ENCODE measurements at regions not wholly inside any gene's neighbourhood (a gene's known extent, or its start where the extent isn't known, plus 50 kb on each side); places are given as distances from the start of the nearest gene placed in this dataset.
"Not testable (repeated sequence)": the region's sequence is repeated elsewhere in the genome, so short reads cannot be mapped to it uniquely, and the experiment has no call there.

- H3K36me3 Mint-ChIP-seq (ENCODE audit: low read depth), result no peaks in the 10 kb centered on the region
- no peak overlapping the region for H3K4me3 Mint-ChIP-seq
- peaks cover 10% of the 10 kb centered on the region for H3K9me3 Mint-ChIP-seq
- no peak overlapping the region for H3K27ac Mint-ChIP-seq
- no peaks in the 10 kb centered on the region for H3K27me3 Mint-ChIP-seq (ENCODE audit: low read depth)
- H3K4me1 Mint-ChIP-seq (ENCODE audit: low read depth), result no peaks in the 10 kb centered on the region
Observed at GRCh38 chr13:86447479-86447878, 648.3 kb upstream of the SLITRK6 start.

GRCh38 chr13:86462011-86462410 lies 662.8 kb upstream of the SLITRK6 start:
- H3K36me3 Mint-ChIP-seq (ENCODE audit: low read depth), result no peaks in the 10 kb centered on the region
- no peaks in the 10 kb centered on the region for H3K27me3 Mint-ChIP-seq (ENCODE audit: low read depth)
- no peak overlapping the region for H3K4me3 Mint-ChIP-seq
- H3K9me3 Mint-ChIP-seq, result peaks cover 12% of the 10 kb centered on the region
- no peaks in the 10 kb centered on the region for H3K4me1 Mint-ChIP-seq (ENCODE audit: low read depth)
- no peak overlapping the region for H3K27ac Mint-ChIP-seq

- no peaks in the 10 kb centered on the region for H3K27me3 Mint-ChIP-seq (ENCODE audit: low read depth)
- no peaks in the 10 kb centered on the region for H3K36me3 Mint-ChIP-seq (ENCODE audit: low read depth)
- H3K9me3 Mint-ChIP-seq, result peaks cover 14% of the 10 kb centered on the region
Observed at GRCh38 chr13:86464193-86464592, 665.0 kb upstream of the SLITRK6 start.

DNA sequence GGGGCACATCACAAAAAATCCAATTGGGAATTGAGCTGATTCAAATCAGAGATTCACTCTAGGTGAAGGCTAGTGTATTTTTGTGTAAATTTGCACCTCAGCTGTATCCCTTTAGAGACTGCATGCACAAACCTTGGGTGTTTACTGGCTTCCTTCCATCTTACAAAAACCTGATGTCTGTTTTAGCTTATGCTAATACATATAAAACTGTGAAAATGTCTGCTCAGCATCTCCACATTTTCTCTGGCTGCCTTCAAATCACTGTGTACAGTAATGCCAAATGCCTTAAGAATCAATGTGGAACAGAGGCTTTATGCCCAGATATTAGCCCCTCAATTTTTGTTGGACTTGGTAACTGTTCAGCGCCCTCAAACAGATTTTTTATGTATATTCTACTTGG lies 675.8 kb upstream of the SLITRK6 start:
- peaks cover 6% of the 10 kb centered on the region for H3K9me3 Mint-ChIP-seq
- H3K36me3 Mint-ChIP-seq (ENCODE audit: low read depth), result no peaks in the 10 kb centered on the region
- no peak overlapping the region for H3K4me3 Mint-ChIP-seq
- no peak overlapping the region for H3K27ac Mint-ChIP-seq
- no peaks in the 10 kb centered on the region for H3K27me3 Mint-ChIP-seq (ENCODE audit: low read depth)
- H3K4me1 Mint-ChIP-seq (ENCODE audit: low read depth), result no peaks in the 10 kb centered on the region

More at GRCh38 chr13:86464193-86464592, 665.0 kb upstream of the SLITRK6 start:
- Mint-ChIP-seq H3K4me3 (no peak overlapping the region), H3K27ac (no peak overlapping the region), H3K4me1 (ENCODE audit: low read depth) (no peaks in the 10 kb centered on the region)

- Mint-ChIP-seq H3K36me3 (ENCODE audit: low read depth) (no peaks in the 10 kb centered on the region), H3K27ac (no peak overlapping the region), H3K4me1 (ENCODE audit: low read depth) (no peaks in the 10 kb centered on the region), H3K4me3 (no peak overlapping the region), H3K27me3 (ENCODE audit: low read depth) (no peaks in the 10 kb centered on the region), H3K9me3 (peaks cover 4% of the 10 kb centered on the region)
Observed at GRCh38 chr13:86476656-86477055, 677.4 kb upstream of the SLITRK6 start.

- Mint-ChIP-seq H3K4me1 (ENCODE audit: low read depth) (no peaks in the 10 kb centered on the region), H3K36me3 (ENCODE audit: low read depth) (no peaks in the 10 kb centered on the region), H3K4me3 (no peak overlapping the region), H3K27me3 (ENCODE audit: low read depth) (no peaks in the 10 kb centered on the region), H3K9me3 (peaks cover 6% of the 10 kb centered on the region), H3K27ac (no peak overlapping the region)
Observed at GRCh38 chr13:86486582-86486981, 687.4 kb upstream of the SLITRK6 start.

DNA sequence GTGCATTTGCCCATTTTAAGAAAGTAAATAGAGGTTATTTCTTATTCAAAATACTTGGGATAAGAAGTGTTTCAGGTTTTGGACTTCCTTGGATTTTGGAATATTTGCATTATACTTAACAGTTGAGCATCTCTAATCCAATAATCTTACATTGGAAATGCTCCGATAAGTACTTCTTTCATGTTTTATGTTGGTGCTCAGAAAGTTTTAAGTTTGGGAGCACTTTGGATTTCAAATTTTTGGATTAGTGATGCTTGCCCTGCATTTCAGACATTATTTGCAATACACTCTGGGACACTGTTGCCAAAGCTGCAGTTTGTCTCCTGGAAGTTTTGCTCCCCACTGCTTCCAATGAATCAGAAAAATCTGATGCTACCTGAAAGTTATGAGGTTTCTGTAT lies 691.9 kb upstream of the SLITRK6 start:
- Mint-ChIP-seq H3K36me3 (ENCODE audit: low read depth) (no peaks in the 10 kb centered on the region), H3K9me3 (peaks cover 6% of the 10 kb centered on the region), H3K27me3 (ENCODE audit: low read depth) (no peaks in the 10 kb centered on the region)

GRCh38 chr13:86501931-86502330 lies 702.7 kb upstream of the SLITRK6 start:
- H3K36me3 Mint-ChIP-seq (ENCODE audit: low read depth); H3K4me3 Mint-ChIP-seq; H3K9me3 Mint-ChIP-seq; H3K27ac Mint-ChIP-seq; H3K4me1 Mint-ChIP-seq (ENCODE audit: low read depth); H3K27me3 Mint-ChIP-seq (ENCODE audit: low read depth): not testable (repeated sequence)

More for the DNA sequence above, 691.9 kb upstream of the SLITRK6 start:
- Mint-ChIP-seq H3K4me1 (ENCODE audit: low read depth) (no peaks in the 10 kb centered on the region), H3K27ac (no peak overlapping the region), H3K4me3 (no peak overlapping the region)

GRCh38 chr13:86510792-86511191 lies 711.6 kb upstream of the SLITRK6 start:
- H3K4me1 Mint-ChIP-seq (ENCODE audit: low read depth), result no peaks in the 10 kb centered on the region
- H3K9me3 Mint-ChIP-seq, result peaks cover 16% of the 10 kb centered on the region
- no peak overlapping the region for H3K4me3 Mint-ChIP-seq
- no peaks in the 10 kb centered on the region for H3K27me3 Mint-ChIP-seq (ENCODE audit: low read depth)
- H3K36me3 Mint-ChIP-seq (ENCODE audit: low read depth), result no peaks in the 10 kb centered on the region
- H3K27ac Mint-ChIP-seq, result no peak overlapping the region

GRCh38 chr13:86541461-86541860 lies 742.2 kb upstream of the SLITRK6 start:
- Mint-ChIP-seq H3K27ac (no peak overlapping the region), H3K4me3 (no peak overlapping the region), H3K27me3 (ENCODE audit: low read depth) (no peaks in the 10 kb centered on the region), H3K36me3 (ENCODE audit: low read depth) (no peaks in the 10 kb centered on the region), H3K9me3 (peaks cover 13% of the 10 kb centered on the region), H3K4me1 (ENCODE audit: low read depth) (no peaks in the 10 kb centered on the region)

DNA sequence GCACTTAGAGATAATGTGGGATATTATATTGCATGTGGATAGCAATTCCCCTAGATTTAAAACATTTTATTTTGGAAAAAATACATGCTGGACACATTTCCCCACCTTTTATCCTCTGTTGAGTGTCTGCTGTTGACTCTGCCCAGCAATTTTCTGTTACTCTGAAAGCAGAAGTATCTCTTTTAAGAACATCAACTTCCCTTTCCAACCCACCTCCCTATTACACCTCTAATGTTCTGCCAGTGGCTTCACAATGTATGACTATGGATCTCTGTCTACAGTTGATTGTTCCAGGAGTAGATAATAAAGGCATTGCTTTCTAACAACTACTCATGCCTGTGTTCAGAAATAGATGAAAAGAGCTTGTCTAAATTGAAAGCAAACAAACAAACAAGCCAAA lies 754.8 kb upstream of the SLITRK6 start:
- H3K4me3 Mint-ChIP-seq, result no peak overlapping the region

DNA sequence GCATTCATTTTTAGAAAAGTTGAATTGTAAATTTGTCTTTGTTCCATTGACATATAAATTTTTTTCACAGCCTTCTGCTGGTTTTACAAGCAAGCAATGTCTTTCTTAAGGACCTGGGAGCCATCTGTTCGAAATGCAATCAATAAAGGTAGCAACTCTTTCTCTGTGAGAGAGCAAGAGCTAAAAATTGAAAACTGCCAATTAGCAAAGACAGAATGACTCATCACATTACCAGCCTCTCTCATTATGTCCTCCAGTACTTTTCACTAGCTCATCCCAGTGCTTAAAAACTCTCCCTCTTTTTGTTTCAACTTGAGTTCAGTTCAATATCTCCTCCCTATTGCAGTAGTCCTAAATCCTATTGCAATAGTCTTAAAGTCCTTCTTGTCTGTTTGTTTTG lies 760.7 kb upstream of the SLITRK6 start:
- Mint-ChIP-seq H3K9me3 (no peaks in the 10 kb centered on the region), H3K27ac (no peak overlapping the region), H3K4me1 (ENCODE audit: low read depth) (no peaks in the 10 kb centered on the region), H3K27me3 (ENCODE audit: low read depth) (no peaks in the 10 kb centered on the region), H3K4me3 (no peak overlapping the region), H3K36me3 (ENCODE audit: low read depth) (no peaks in the 10 kb centered on the region)

More for the DNA sequence above, 754.8 kb upstream of the SLITRK6 start:
- peaks cover 11% of the 10 kb centered on the region for H3K9me3 Mint-ChIP-seq
- H3K27me3 Mint-ChIP-seq (ENCODE audit: low read depth), result no peaks in the 10 kb centered on the region
- H3K4me1 Mint-ChIP-seq (ENCODE audit: low read depth), result no peaks in the 10 kb centered on the region
- H3K36me3 Mint-ChIP-seq (ENCODE audit: low read depth), result no peaks in the 10 kb centered on the region
- H3K27ac Mint-ChIP-seq, result no peak overlapping the region

DNA sequence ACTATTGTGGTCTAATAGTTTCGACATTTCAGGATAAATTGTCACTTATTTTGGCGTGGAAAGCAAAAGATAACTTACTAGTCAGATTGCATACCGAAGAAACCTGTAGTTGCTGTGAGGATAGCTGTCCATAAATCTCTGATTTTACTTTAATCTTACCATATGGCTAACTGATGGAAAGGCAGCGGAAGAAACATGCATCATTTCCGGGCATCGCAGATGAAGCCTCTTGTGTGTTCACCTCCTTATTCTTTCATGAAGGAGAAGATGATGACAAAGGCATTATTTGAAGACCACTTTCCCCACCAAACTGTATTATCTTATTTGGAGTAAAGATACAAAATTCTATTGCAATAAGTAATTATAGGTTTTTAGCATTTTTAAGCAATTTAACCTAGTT lies 763.6 kb upstream of the SLITRK6 start:
- Mint-ChIP-seq H3K9me3 (peaks cover 5% of the 10 kb centered on the region), H3K36me3 (ENCODE audit: low read depth) (no peaks in the 10 kb centered on the region), H3K4me3 (no peak overlapping the region), H3K27ac (no peak overlapping the region), H3K27me3 (ENCODE audit: low read depth) (no peaks in the 10 kb centered on the region), H3K4me1 (ENCODE audit: low read depth) (no peaks in the 10 kb centered on the region)

DNA sequence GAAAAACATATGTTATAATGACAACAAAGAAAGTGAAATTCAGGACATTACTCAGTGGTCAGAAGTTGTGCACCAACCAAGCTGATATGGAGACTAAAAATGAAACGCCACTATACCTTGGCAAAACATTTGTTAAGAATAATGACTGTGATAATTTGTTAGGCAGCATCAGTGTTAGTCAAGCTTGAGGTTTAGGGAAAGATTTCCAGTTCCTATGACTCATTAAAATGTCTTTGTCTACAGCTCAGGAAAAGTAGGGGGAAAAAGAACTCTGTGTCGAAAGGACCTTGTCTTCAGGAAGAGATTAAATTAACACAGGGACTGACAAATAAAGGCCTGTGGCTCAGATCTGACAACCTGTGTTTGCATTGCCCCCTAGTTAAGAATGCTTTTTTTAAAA lies 764.1 kb upstream of the SLITRK6 start:
- H3K27me3 Mint-ChIP-seq (ENCODE audit: low read depth), result no peaks in the 10 kb centered on the region
- H3K4me1 Mint-ChIP-seq (ENCODE audit: low read depth), result no peaks in the 10 kb centered on the region
- no peak overlapping the region for H3K27ac Mint-ChIP-seq
- H3K4me3 Mint-ChIP-seq, result no peak overlapping the region
- no peaks in the 10 kb centered on the region for H3K36me3 Mint-ChIP-seq (ENCODE audit: low read depth)
- peaks cover 6% of the 10 kb centered on the region for H3K9me3 Mint-ChIP-seq

- no peaks in the 10 kb centered on the region for H3K4me1 Mint-ChIP-seq (ENCODE audit: low read depth)
- no peak overlapping the region for H3K27ac Mint-ChIP-seq
- no peak overlapping the region for H3K4me3 Mint-ChIP-seq
- no peaks in the 10 kb centered on the region for H3K36me3 Mint-ChIP-seq (ENCODE audit: low read depth)
- H3K27me3 Mint-ChIP-seq (ENCODE audit: low read depth), result no peaks in the 10 kb centered on the region
- peaks cover 11% of the 10 kb centered on the region for H3K9me3 Mint-ChIP-seq
Observed at GRCh38 chr13:86567119-86567518, 767.9 kb upstream of the SLITRK6 start.

DNA sequence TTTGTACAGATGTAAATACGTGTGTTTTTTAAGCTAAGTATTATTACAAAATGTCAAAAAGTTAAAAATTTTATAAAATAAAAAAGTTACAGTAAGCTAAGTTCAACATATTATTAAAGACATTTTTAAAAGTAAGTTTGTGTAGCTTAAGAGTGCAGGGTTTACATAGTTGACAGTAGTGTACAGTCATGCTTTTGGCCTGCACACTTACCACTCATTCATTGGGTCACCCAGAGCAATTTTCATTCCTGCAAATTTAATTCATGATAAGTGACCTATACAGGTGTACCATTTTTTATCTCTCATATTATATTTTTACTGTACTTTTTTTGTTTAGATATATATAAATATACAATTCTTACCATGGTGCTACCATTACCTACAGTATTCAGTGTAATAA lies 769.9 kb upstream of the SLITRK6 start:
- peaks cover 11% of the 10 kb centered on the region for H3K9me3 Mint-ChIP-seq
- H3K27me3 Mint-ChIP-seq (ENCODE audit: low read depth), result no peaks in the 10 kb centered on the region
- H3K4me1 Mint-ChIP-seq (ENCODE audit: low read depth), result no peaks in the 10 kb centered on the region
- no peak overlapping the region for H3K4me3 Mint-ChIP-seq
- H3K27ac Mint-ChIP-seq, result no peak overlapping the region
- no peaks in the 10 kb centered on the region for H3K36me3 Mint-ChIP-seq (ENCODE audit: low read depth)
